GM23338 (cell line): ENCODE measurements at regions not wholly inside any gene's neighbourhood (a gene's known extent, or its start where the extent isn't known, plus 50 kb on each side); places are given as distances from the start of the nearest gene placed in this dataset.

Source experiments
- ATAC-seq: fragments of 200-7000 bp; cut with Tn5 transposase; 3 replicates; pipeline ENCODE4 v1.9.1; 2020
- DNase-seq: peaks from one replicate; pipeline ENCODE4 v3.0.0-alpha.2; 2015; ENCODE audit warnings: low spot score
- H2AFZ ChIP-seq: fragments of 200-600 bp; sonication (generic); 2 replicates; pipeline ENCODE4 v1.8.0; 2016; ENCODE audit warnings: antibody characterized with exemption, mild to moderate bottlenecking, moderate library complexity
- H3F3A ChIP-seq: fragments of 200-600 bp; sonication (generic); replicated peaks from 2 replicates; pipeline ENCODE4 v1.8.0; 2017; ENCODE audit warnings: antibody characterized with exemption, mixed run types, low read depth
- H3K27ac ChIP-seq: fragments of 200-600 bp; sonication (generic); 2 replicates; pipeline ENCODE4 v1.6.1; 2016; ENCODE audit warnings: low read depth
- H3K27me3 ChIP-seq: fragments of 200-600 bp; sonication (generic); 2 replicates; pipeline ENCODE4 v1.8.0; 2016; ENCODE audit warnings: mild to moderate bottlenecking, mixed run types, moderate library complexity; ENCODE audit not compliant: insufficient read depth
- H3K36me3 ChIP-seq: fragments of 200-600 bp; sonication (generic); 2 replicates; pipeline ENCODE4 v1.8.0; 2016; ENCODE audit warnings: mild to moderate bottlenecking; ENCODE audit not compliant: insufficient read depth
- H3K4me1 ChIP-seq: fragments of 200-600 bp; sonication (generic); 2 replicates; pipeline ENCODE4 v1.8.0; 2016; ENCODE audit warnings: mild to moderate bottlenecking, moderate library complexity; ENCODE audit not compliant: insufficient read depth
- H3K4me2 ChIP-seq: fragments of 200-600 bp; sonication (generic); 2 replicates; pipeline ENCODE4 v1.7.1; 2017; ENCODE audit warnings: mixed run types
- H3K4me3 ChIP-seq: fragments of 200-600 bp; sonication (generic); 2 replicates; pipeline ENCODE4 v1.6.1; 2016; ENCODE audit warnings: mixed run types
- H3K79me2 ChIP-seq: fragments of 200-600 bp; sonication (generic); replicated peaks from 2 replicates; pipeline ENCODE4 v1.8.0; 2017; ENCODE audit warnings: mild to moderate bottlenecking; ENCODE audit not compliant: insufficient read depth
- H3K9me2 ChIP-seq: fragments of 200-600 bp; sonication (generic); 2 replicates; pipeline ENCODE4 v1.8.0; 2017; ENCODE audit not compliant: insufficient read depth
- H4K20me1 ChIP-seq: fragments of 200-600 bp; sonication (generic); replicated peaks from 2 replicates; pipeline ENCODE4 v1.8.0; 2017; ENCODE audit warnings: mild to moderate bottlenecking; ENCODE audit not compliant: insufficient read depth
- H3K27ac Mint-ChIP-seq: 2 replicates; pipeline ENCODE4 v1.8.0; 2020; ENCODE audit warnings: inconsistent platforms, mild to moderate bottlenecking, moderate library complexity, mixed read lengths
- H3K27me3 Mint-ChIP-seq: 3 replicates; pipeline ENCODE4 v1.8.0; 2022; ENCODE audit warnings: low read depth, mild to moderate bottlenecking, moderate library complexity, mixed read lengths, inconsistent platforms; ENCODE audit not compliant: insufficient read depth, poor library complexity
- H3K36me3 Mint-ChIP-seq: 3 replicates; pipeline ENCODE4 v1.8.0; 2021; ENCODE audit warnings: low read depth, mild to moderate bottlenecking, inconsistent platforms, moderate library complexity, mixed read lengths
- H3K4me1 Mint-ChIP-seq: 3 replicates; pipeline ENCODE4 v1.8.0; 2020; ENCODE audit warnings: mild to moderate bottlenecking, inconsistent platforms, mixed read lengths
- H3K4me3 Mint-ChIP-seq: 3 replicates; pipeline ENCODE4 v1.8.0; 2021; ENCODE audit warnings: moderate library complexity, mild to moderate bottlenecking, inconsistent platforms, mixed read lengths
- H3K9me3 Mint-ChIP-seq: 3 replicates; pipeline ENCODE4 v1.8.0; 2020; ENCODE audit warnings: moderate library complexity, mild to moderate bottlenecking, inconsistent platforms, mixed read lengths
- CTCF ChIP-seq, 2 experiments: fragments of 200-600 bp in 1 of 2; sonication (generic) in 1 of 2; conservative IDR thresholded peaks; 2 replicates each; pipeline versions ENCODE4 v1.5.1 to v1.6.1; 2016 to 2017; ENCODE audit warnings: antibody characterized with exemption in 2 of 2, low read depth in 2 of 2, mild to moderate bottlenecking in 2 of 2, moderate library complexity in 1 of 2
- EZH2 ChIP-seq: fragments of 200-600 bp; sonication (generic); IDR thresholded peaks from one replicate; pipeline ENCODE4 v1.8.0; 2017; ENCODE audit warnings: antibody characterized with exemption, mild to moderate bottlenecking, low read depth; ENCODE audit not compliant: unreplicated experiment
- EZH2phosphoT487 ChIP-seq: fragments of 200-600 bp; sonication (generic); IDR thresholded peaks from one replicate; pipeline ENCODE4 v1.8.1; 2018; ENCODE audit warnings: antibody characterized with exemption; ENCODE audit not compliant: unreplicated experiment
- JUNB ChIP-seq: IDR thresholded peaks from one replicate; pipeline ENCODE4 v1.6.1; 2016; ENCODE audit warnings: antibody characterized with exemption; ENCODE audit not compliant: unreplicated experiment
- NANOG ChIP-seq: IDR thresholded peaks from 2 replicates; pipeline ENCODE4 v1.6.1; 2016; ENCODE audit warnings: antibody characterized with exemption, borderline replicate concordance
- REST ChIP-seq: IDR thresholded peaks from one replicate; pipeline ENCODE4 v1.6.1; 2018; ENCODE audit warnings: antibody characterized with exemption; ENCODE audit not compliant: unreplicated experiment
- STAT1 ChIP-seq: IDR thresholded peaks from one replicate; pipeline ENCODE4 v1.6.1; 2016; ENCODE audit warnings: antibody characterized with exemption; ENCODE audit not compliant: unreplicated experiment
- ZNF114 ChIP-seq: fragments of 250-450 bp; sonication (Bioruptor Pico); IDR thresholded peaks from 2 replicates; pipeline ENCODE4 v1.5.0; 2020; ENCODE audit warnings: mild to moderate bottlenecking, moderate library complexity
- ZNF462 ChIP-seq: fragments of 250-450 bp; sonication (Bioruptor Pico); IDR thresholded peaks from 2 replicates; pipeline ENCODE4 v1.5.0; 2020; ENCODE audit warnings: mild to moderate bottlenecking, moderate library complexity

- Histone ChIP-seq H3F3A (no peaks in the 10 kb centered on the region), H3K4me1 (no peaks in the 10 kb centered on the region), H3K27me3 (no peaks in the 10 kb centered on the region), H3K9me2 (no peaks in the 10 kb centered on the region), H3K79me2 (no peaks in the 10 kb centered on the region), H2AFZ (no peak overlapping the region; the same call in 1 of the 2 replicates), H3K4me2 (no peak overlapping the region), H3K27ac (no peak overlapping the region), H3K4me3 (no peak overlapping the region), H3K36me3 (no peaks in the 10 kb centered on the region), H4K20me1 (no peaks in the 10 kb centered on the region)
- ATAC-seq (no peak), DNase-seq (no peak)
- peaks cover 34% of the 10 kb centered on the region; the same call in 2 of the 3 replicates for H3K9me3 Mint-ChIP-seq
- H3K4me1 Mint-ChIP-seq, result no peaks in the 10 kb centered on the region
- H3K27me3 Mint-ChIP-seq, result no peaks in the 10 kb centered on the region
- H3K4me3 Mint-ChIP-seq, result no peak overlapping the region
- no peak for TF ChIP-seq JUNB
- TF ChIP-seq ZNF114, result no peak
- TF ChIP-seq CTCF (conservative IDR thresholded peaks at IDR 0.05; ENCODE audit: low read depth in 2 of 2), result no peak
- TF ChIP-seq STAT1, result no peak
- TF ChIP-seq ZNF462 (CRISPR knock-in tag), result no peak
- no peak for TF ChIP-seq REST
- no peak for TF ChIP-seq EZH2
- TF ChIP-seq EZH2phosphoT487, result no peak
- no peak for TF ChIP-seq NANOG
- no peak overlapping the region for H3K27ac Mint-ChIP-seq
- no peaks in the 10 kb centered on the region for H3K36me3 Mint-ChIP-seq
Observed at GRCh38 chr15:46901001-46901400, 816.3 kb upstream of the SEMA6D start.
